ENCODE measurements at regions not wholly inside any gene's neighbourhood (a gene's known extent, or its start where the extent isn't known, plus 50 kb on each side); places are given as distances from the start of the nearest gene placed in this dataset.
"Not testable (repeated sequence)": the region's sequence is repeated elsewhere in the genome, so short reads cannot be mapped to it uniquely, and the experiment has no call there.

GRCh38 chr10:3926675-3927525, 141.9 kb upstream of the KLF6 start:
- intact Hi-C loops (cut with micrococcal nuclease), result no loop called here

GRCh38 chr10:3926258-3926657, 141.2 kb upstream of the KLF6 start:
- intact Hi-C loops (cut with micrococcal nuclease), result no loop called here

GRCh38 chr10:3925184-3925583, 140.2 kb upstream of the KLF6 start:
- intact Hi-C loops (cut with micrococcal nuclease), result no loop called here

GRCh38 chr10:3924344-3924743, 139.3 kb upstream of the KLF6 start:
- intact Hi-C loops (cut with micrococcal nuclease), result no loop called here

- intact Hi-C loops (cut with micrococcal nuclease), result no loop called here
Observed at GRCh38 chr10:3923033-3923432, 138.0 kb upstream of the KLF6 start.

GRCh38 chr10:3919709-3920308, 134.8 kb upstream of the KLF6 start:
- intact Hi-C loops (cut with micrococcal nuclease), result no loop called here

- intact Hi-C loops (cut with micrococcal nuclease), result not testable (repeated sequence)
Observed at GRCh38 chr10:3917392-3917791, 132.4 kb upstream of the KLF6 start.

DNA sequence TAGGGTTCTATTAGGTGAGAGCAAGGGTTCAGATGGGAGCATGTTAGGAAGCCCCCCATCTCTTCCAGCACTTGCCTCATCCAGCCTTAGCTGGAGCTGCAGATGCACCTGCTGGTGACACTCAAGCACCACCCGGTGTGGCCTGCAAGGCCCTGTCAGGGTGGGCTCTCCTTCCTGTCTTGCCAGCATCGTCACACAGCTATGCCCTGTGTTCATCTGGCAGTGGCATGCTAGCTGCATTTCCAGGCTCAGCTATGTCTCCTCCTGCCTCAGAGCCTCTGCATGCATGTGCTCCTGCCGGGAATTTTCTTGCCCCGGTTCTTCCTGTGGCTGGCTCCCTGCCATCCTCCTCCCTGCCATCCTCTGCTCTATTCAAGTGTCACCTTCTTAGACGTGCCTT, 129.7 kb upstream of the KLF6 start:
- intact Hi-C loops (cut with micrococcal nuclease), result no loop called here

- intact Hi-C loops (cut with micrococcal nuclease), result no loop called here
Observed at GRCh38 chr10:3911713-3912442, 126.9 kb upstream of the KLF6 start.

DNA sequence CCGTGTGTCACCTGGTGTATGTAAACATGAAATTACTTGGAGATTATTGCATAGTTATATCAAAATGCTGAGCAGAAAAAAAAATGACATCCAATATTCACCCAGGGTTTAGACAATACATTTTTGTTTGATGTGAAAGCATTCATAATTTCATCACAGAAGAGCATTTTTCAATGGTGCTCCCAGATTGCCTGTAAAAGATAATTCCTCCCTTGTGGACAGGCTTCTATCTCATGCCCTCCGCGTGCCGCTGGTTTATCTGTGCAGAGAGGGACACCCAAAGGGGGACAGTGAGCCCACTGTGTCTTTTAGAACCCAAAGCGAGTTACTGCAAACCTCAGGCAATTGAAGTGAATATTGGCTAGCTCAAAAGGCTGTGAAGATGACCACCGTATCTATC, 126.2 kb upstream of the KLF6 start:
- intact Hi-C loops (cut with micrococcal nuclease), result no loop called here

GRCh38 chr10:3909339-3909738, 124.3 kb upstream of the KLF6 start:
- intact Hi-C loops (cut with micrococcal nuclease), result no loop called here

DNA sequence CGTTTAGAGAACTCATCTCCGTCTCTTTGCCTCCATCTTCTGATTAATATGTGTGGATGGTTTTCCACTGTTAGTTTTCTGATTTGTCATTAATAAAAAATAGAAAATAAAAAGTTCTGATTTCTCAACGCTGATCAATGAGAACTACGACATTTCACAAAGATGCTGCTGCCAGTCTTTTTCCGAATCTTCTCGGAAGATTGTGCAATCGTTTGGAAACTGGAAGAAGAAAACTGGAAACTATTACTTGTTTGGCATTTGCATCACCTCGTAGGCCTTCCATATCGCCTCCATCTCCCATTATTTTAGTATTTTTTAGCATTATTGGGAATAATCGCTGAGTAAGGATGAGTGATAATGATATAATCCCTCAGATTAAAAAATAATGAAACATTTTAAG, 123.2 kb upstream of the KLF6 start:
- intact Hi-C loops (cut with micrococcal nuclease), result no loop called here

- intact Hi-C loops (cut with micrococcal nuclease), result no loop called here
Observed at GRCh38 chr10:3907514-3907913, 122.5 kb upstream of the KLF6 start.

GRCh38 chr10:3906511-3907111, 121.6 kb upstream of the KLF6 start:
- intact Hi-C loops (cut with micrococcal nuclease), result no loop called here

GRCh38 chr10:3904419-3904960, 119.5 kb upstream of the KLF6 start:
- intact Hi-C loops (cut with micrococcal nuclease), result loop anchor here (5.0 kb wide), 1 partner anchor 278 kb away; no protein-coding TSS in a partner anchor

- intact Hi-C loops (cut with micrococcal nuclease), result loop anchor here (1.0 to 5.0 kb wide), 6 partner anchors 11 to 279 kb away; no protein-coding TSS in a partner anchor
Observed at GRCh38 chr10:3902809-3903410, 117.9 kb upstream of the KLF6 start.

- intact Hi-C loops (cut with micrococcal nuclease), result loop anchor here (1.0 to 5.0 kb wide), 6 partner anchors 10 to 280 kb away; no protein-coding TSS in a partner anchor
Observed at GRCh38 chr10:3902054-3902808, 117.2 kb upstream of the KLF6 start.

GRCh38 chr10:3901370-3901769, 116.4 kb upstream of the KLF6 start:
- intact Hi-C loops (cut with micrococcal nuclease), result loop anchor here (5.0 kb wide), 1 partner anchor 281 kb away; no protein-coding TSS in a partner anchor

- intact Hi-C loops (cut with micrococcal nuclease), result loop anchor here (5.0 kb wide), 1 partner anchor 282 kb away; no protein-coding TSS in a partner anchor
Observed at GRCh38 chr10:3900391-3900790, 115.4 kb upstream of the KLF6 start.

DNA sequence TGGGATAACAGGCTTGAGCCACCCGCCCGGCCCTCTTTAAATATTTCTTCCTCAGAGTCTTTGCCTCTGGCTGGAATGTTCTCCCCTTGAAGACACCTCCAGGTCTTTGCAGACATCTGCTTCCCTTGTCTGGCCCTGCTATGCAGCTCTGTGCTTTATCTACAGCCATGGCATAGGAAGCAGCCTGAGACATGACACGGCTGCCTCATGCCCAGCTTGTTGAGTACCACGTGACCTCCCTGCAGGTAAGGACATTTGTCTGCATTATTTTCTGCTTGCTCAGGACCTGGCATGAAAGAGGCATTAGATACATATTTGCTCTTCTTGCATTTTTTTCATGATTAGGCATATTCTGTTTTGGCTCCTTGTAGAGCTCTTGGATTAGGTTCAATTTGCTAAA, 113.8 kb upstream of the KLF6 start:
- intact Hi-C loops (cut with micrococcal nuclease), result no loop called here
